Transverse colon (tissue), 4 donors: ENCODE measurements at regions not wholly inside any gene's neighbourhood (a gene's known extent, or its start where the extent isn't known, plus 50 kb on each side); places are given as distances from the start of the nearest gene placed in this dataset.

ENCODE experiments used
- DNase-seq: peaks from one replicate; pipeline ENCODE4 v3.0.0-alpha.2; 2019
- H3K27ac ChIP-seq, 4 donors: fragments of 200-600 bp; sonication (generic); 2 replicates each; pipeline ENCODE4 v1.5.1; 2016 to 2018; ENCODE audit warnings: inconsistent platforms in 4 of 4
- H3K27me3 ChIP-seq: fragments of 200-600 bp; sonication (generic); 2 replicates; pipeline ENCODE4 v1.5.1; 2017; ENCODE audit warnings: inconsistent platforms
- H3K36me3 ChIP-seq, 4 donors: fragments of 200-600 bp; sonication (generic); 2 replicates each; pipeline ENCODE4 v1.5.1; 2017 to 2019; ENCODE audit warnings: inconsistent platforms in 4 of 4
- H3K4me1 ChIP-seq, 4 donors: fragments of 200-600 bp; sonication (generic); 2 replicates each; pipeline ENCODE4 v1.5.1; 2017 to 2020; ENCODE audit warnings: inconsistent platforms in 4 of 4
- H3K4me3 ChIP-seq, 4 donors: fragments of 200-600 bp; sonication (generic); 1 replicate in 1 of 4; 2 replicates in 3 of 4; pipeline versions ENCODE4 v1.5.1 to v1.6.1; 2017 to 2019; ENCODE audit warnings: inconsistent platforms in 4 of 4
- H3K9me3 ChIP-seq, 2 donors: fragments of 200-600 bp; sonication (generic); 2 replicates each; pipeline ENCODE4 v1.5.1; 2017 to 2019; ENCODE audit warnings: inconsistent platforms in 2 of 2
- CTCF ChIP-seq, 5 experiments: fragments of 200-600 bp in 3 of 5; fragments of 450-650 bp in 2 of 5; sonication (generic) in 3 of 5; IDR thresholded peaks; 1 replicate in 2 of 5; 2 replicates in 3 of 5; pipeline ENCODE4 v1.5.1; 2016 to 2017; ENCODE audit warnings: antibody characterized with exemption in 5 of 5, inconsistent platforms in 3 of 5, mild to moderate bottlenecking in 2 of 5, moderate library complexity in 1 of 5
- EP300 ChIP-seq: sonication (generic); formaldehyde crosslinking; IDR thresholded peaks from one replicate; pipeline ENCODE4 v1.6.1; 2017; ENCODE audit warnings: antibody characterized with exemption, low read depth
- POLR2A ChIP-seq: fragments of 450-650 bp; IDR thresholded peaks from one replicate; pipeline ENCODE4 v1.6.1; 2016; ENCODE audit warnings: antibody characterized with exemption, mild to moderate bottlenecking, moderate library complexity
- POLR2AphosphoS5 ChIP-seq, 3 donors: sonication (generic); formaldehyde crosslinking; IDR thresholded peaks; one replicate each; pipeline ENCODE4 v1.6.1; 2016; ENCODE audit warnings: antibody characterized with exemption in 3 of 3
- WGBS, 2 donors: methylation state at CpG; one replicate each; pipeline ENCODE4 v1.1.5; 2018; ENCODE audit warnings: low coverage in 1 of 2; 5-methylcytosine and 5-hydroxymethylcytosine counted together
- in situ Hi-C, 4 donors: fragments of 200-750 bp; cut with MboI; loops; one replicate each; pipeline versions ENCODE4 v1.15.0 to v1.15.1; 2017; ENCODE audit warnings: low sequenced_read_pairs in 3 of 4, low pct_ligation_motif_present in 1 of 4, low pct_unique_long_range_greater_than_20kb in 1 of 4
- intact Hi-C: fragments of 100-400 bp; cut with DNase I; formaldehyde crosslinking; loops from one replicate; pipeline ENCODE4 v1.15.1; 2023; ENCODE audit warnings: low total_unique reads

DNA sequence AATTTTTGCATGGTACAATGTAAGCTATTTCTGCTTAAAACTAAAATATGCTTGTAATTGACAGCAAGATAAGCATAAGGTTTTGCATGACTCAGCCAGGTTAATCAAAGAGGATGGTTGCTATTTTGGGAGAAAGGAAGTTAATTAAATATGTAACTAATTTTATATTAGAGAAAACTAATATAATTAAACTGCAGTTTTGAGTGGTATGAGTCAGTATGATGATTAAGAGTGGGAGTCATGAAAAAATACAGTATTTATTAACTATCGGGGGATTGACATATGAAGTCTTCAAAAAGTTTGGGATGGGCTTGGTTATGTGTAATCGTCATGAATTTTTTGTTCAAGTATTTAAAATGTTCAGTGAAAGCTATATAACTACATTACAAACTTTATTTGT lies 54.0 kb upstream of the CDK20 start:
- in situ Hi-C loops, result loop anchor here in 3 of 4 donors (25.0 kb wide), 1 partner anchor 341 kb away; no protein-coding TSS in a partner anchor
- no peak for TF ChIP-seq CTCF (IDR thresholded peaks at IDR 0.05)
- no peak for TF ChIP-seq POLR2AphosphoS5 (IDR thresholded peaks at IDR 0.05)
- no peak for TF ChIP-seq EP300
- no peak for TF ChIP-seq POLR2A
- H3K27me3 ChIP-seq, result no peaks in the 10 kb centered on the region
- DNase-seq, result no peak
- 86 to 91% methylated on average over 2 of the region's 2 CpGs for WGBS, 2 donors
- no peaks in the 10 kb centered on the region for H3K9me3 ChIP-seq
- no peak overlapping the region for H3K27ac ChIP-seq
- H3K4me1 ChIP-seq, result peaks cover 0 to 11% (median 8%) of the 10 kb centered on the region in 4 donors
- no peaks in the 10 kb centered on the region for H3K36me3 ChIP-seq
- intact Hi-C loops, result no loop called here
- H3K4me3 ChIP-seq, result no peak overlapping the region

- intact Hi-C loops (no loop called here), in situ Hi-C loops (loop anchor here in 3 of 4 donors (25.0 kb wide), 1 partner anchor 339 kb away; no protein-coding TSS in a partner anchor)
- Histone ChIP-seq H3K9me3 (no peaks in the 10 kb centered on the region), H3K36me3 (no peaks in the 10 kb centered on the region), H3K4me3 (no peak overlapping the region), H3K27ac (no peak overlapping the region), H3K27me3 (no peaks in the 10 kb centered on the region), H3K4me1 (no peaks in the 10 kb centered on the region)
- TF ChIP-seq POLR2AphosphoS5 (IDR thresholded peaks at IDR 0.05) (no peak), POLR2A (no peak), CTCF (IDR thresholded peaks at IDR 0.05) (no peak), EP300 (no peak)
- 84% methylated on average over 1 of the region's 1 CpG; no CpG with 5 or more reads in 1 of the 2 donors for WGBS, 2 donors
- DNase-seq, result no peak
Measured at GRCh38 chr9:88026118-88026479, 51.8 kb upstream of the CDK20 start.

- Histone ChIP-seq H3K27ac (no peak overlapping the region), H3K9me3 (no peaks in the 10 kb centered on the region), H3K27me3 (no peaks in the 10 kb centered on the region), H3K36me3 (no peaks in the 10 kb centered on the region), H3K4me1 (no peaks in the 10 kb centered on the region), H3K4me3 (no peak overlapping the region)
- intact Hi-C loops, result no loop called here
- TF ChIP-seq EP300 (no peak), POLR2AphosphoS5 (IDR thresholded peaks at IDR 0.05) (no peak), POLR2A (no peak), CTCF (IDR thresholded peaks at IDR 0.05) (no peak)
- DNase-seq, result no peak
- in situ Hi-C loops, result loop anchor here in 3 of 4 donors (25.0 kb wide), 1 partner anchor 338 kb away; no protein-coding TSS in a partner anchor
- 81 to 100% methylated on average over 1 to 8 of the region's 8 CpGs for WGBS, 2 donors
Measured at GRCh38 chr9:88025411-88026117, 51.2 kb upstream of the CDK20 start.

DNA sequence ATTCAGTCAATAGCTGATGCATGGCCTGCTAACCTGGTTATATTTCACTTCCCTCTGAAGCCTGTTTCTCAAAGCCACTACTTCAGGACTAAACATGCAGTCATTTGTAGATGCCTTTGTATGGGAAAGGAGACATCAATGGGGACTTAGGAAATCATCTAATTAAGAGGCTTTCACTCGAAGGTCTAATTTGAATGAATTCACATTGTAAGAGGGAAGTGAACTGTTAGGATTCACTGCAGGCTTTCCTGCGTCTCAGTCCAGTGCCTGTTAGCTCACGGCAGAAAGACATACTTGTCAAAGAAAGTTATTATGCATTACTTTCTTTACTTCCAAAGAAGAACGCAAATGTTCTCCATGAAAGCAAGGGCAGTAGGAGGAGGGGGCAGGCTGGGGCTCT lies 50.6 kb upstream of the CDK20 start:
- Histone ChIP-seq H3K36me3 (no peaks in the 10 kb centered on the region), H3K4me3 (no peak overlapping the region), H3K27me3 (no peaks in the 10 kb centered on the region), H3K4me1 (no peaks in the 10 kb centered on the region), H3K27ac (no peak overlapping the region), H3K9me3 (no peaks in the 10 kb centered on the region)
- TF ChIP-seq POLR2AphosphoS5 (IDR thresholded peaks at IDR 0.05), result no peak
- no peak for TF ChIP-seq POLR2A
- TF ChIP-seq EP300, result no peak
- no peak for TF ChIP-seq CTCF (IDR thresholded peaks at IDR 0.05)
- 76 to 89% methylated on average over 4 of the region's 4 CpGs for WGBS, 2 donors
- in situ Hi-C loops, result loop anchor here in 3 of 4 donors (25.0 kb wide), 1 partner anchor 338 kb away; no protein-coding TSS in a partner anchor
- no peak for DNase-seq
- intact Hi-C loops, result no loop called here
